ENCODE measurements at regions not wholly inside any gene's neighbourhood (a gene's known extent, or its start where the extent isn't known, plus 50 kb on each side); places are given as distances from the start of the nearest gene placed in this dataset.
"Not testable (repeated sequence)": the region's sequence is repeated elsewhere in the genome, so short reads cannot be mapped to it uniquely, and the experiment has no call there.

GRCh38 chr14:86943391-86944365, 1049.3 kb downstream of the GALC start:
- DNase-seq, result no peak

- DNase-seq, result no peak
These were observed 1050.0 kb downstream of the GALC start for GRCh38 chr14:86942936-86943335.

- no peak for DNase-seq
These were observed 1052.9 kb downstream of the GALC start for GRCh38 chr14:86940106-86940505.

DNA sequence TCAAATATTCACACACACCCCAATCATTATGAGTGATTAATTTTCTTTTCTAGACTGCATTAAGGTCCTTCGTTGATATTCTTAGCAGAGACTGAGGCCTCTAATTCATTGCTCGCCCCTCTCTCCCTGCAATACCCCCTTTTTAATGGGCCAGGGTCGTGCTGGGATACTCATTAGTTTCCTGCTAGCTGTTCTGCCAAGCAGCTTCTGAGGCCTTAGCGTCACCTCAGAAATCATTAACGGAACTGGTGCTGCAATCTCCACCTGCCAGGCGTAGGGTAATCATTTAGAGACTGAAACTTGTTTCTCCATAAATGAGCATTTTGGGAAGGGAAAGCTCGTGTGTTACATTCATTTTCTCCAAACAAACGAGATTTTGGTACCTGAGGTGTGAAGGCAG, 1054.7 kb downstream of the GALC start:
- no peak for DNase-seq

DNA sequence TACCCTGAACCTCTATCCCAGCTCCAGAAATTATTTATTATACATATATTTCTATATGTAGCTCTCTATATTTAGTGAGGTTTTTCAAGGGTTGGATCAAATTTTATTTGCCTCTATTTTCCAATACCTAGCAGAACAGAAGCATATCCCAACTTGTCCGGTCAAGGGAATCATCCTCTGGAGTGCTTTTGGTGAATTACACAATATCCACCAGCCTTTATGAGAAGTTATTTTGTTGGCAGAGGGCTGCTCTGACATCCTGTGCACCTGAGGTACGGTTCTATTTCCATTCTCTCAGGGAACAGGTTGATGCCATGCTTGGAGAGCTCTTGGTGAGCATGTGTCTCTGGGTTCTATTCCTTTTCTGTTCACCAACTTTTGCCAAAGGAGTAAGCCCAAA, 1056.4 kb downstream of the GALC start:
- DNase-seq, result no peak

DNA sequence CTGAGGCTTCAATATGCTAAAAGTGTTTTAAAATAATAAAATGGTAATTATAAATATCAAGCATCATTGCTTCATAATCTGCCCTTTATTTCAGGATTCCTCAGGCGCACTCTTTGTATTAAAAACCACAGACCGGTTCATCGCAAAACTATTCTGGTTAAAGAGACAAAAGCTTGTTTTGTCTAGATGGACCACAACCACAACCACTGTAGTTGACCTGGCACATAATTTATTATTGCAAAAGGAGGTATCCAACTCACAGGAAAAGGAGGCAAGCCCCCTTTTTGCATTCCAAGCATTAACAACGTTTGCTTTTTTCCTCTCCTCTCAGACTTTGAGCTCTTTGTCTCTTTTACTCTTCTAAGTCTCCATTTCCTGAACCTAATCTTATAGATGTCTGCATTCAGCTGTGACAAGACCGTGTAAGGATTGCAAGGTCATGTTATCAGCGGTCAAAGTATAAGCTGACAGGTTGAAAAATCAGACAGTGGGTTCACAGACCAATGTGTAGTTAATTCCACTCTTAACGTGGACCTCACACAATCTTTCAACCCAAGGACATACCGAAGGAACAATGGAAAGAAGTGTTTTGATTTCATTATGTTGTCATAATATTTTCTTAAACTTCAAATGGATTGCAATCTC, 1057.6 kb downstream of the GALC start:
- DNase-seq, result no peak

DNA sequence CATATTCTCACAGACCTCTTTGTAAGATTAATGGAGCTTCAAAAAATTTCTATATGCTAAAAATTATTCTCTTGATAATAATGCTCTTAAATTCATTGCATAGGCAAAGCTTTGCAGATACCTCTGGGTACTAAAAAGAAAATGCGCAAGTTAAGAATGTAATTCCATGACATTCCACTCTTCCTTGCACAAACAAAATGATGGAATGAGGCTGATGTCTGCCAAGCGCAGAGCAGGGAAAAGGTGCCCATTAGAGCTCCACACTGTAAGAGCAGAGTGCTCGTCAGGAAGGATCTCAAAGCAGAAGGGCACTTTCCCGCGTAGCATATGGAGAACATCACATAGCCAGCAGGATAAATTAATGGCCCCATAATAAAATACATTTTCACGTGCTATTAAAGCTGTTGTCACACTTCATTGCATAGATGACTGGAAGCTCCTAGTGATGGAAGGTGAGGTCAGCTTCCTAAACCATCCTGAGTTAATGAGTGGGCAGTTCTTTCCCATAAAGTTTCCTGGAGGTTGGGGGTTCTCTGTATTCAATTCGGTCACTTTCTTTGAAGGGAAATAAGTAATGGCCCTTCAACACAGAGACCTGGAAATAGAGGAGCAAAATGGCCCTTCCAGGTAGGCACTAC, 1058.9 kb downstream of the GALC start:
- no peak for DNase-seq

- no peak for DNase-seq
These were observed 1059.5 kb downstream of the GALC start for GRCh38 chr14:86933460-86933859.

DNA sequence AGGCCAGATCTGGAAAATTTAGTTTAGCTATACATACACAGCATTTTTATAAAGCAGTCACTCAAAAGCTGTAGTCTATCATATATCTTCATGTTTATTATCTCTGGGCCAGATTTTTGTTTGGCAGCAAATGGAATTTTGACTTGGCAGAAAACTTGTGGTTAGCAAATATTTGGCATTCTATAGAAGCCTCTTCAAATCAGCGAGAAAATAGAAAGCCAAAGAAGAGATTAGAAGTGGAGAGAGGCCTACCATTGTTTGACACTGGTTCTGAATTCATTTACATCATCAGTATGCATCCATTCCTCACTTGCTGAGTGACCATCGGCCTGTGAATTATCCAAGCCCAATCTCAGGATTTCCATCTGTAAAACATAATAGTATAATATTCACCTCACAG, 1077.6 kb downstream of the GALC start:
- DNase-seq, result no peak

DNA sequence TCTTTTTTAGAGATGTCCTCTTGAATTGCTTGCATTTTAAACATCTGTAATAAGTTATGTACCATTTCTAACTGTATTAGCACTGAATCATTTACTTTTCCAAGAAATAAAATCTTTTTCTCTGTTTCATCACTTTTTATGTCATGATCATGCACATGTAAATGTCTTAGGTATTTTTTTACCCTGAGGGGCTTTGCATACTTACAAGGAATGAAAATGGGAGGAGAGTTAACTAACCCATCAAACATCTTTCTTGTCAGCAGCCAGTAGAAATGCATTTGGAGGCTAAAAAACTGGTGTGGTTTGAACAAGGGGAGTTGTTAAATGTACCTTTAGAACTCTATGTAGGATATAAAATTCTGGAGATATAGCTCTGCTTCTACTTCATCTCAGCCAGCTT, 1080.3 kb downstream of the GALC start:
- DNase-seq, result no peak

- DNase-seq, result no peak
These were observed 1081.5 kb downstream of the GALC start for GRCh38 chr14:86911486-86911885.

GRCh38 chr14:86905386-86905926, 1087.5 kb downstream of the GALC start:
- DNase-seq, result not testable (repeated sequence)

- no peak for DNase-seq
These were observed 1090.6 kb downstream of the GALC start for GRCh38 chr14:86902176-86902950.

GRCh38 chr14:86897704-86898513, 1095.1 kb downstream of the GALC start:
- DNase-seq, result no peak

- DNase-seq, result no peak
These were observed 1095.8 kb downstream of the GALC start for GRCh38 chr14:86897224-86897623.

DNA sequence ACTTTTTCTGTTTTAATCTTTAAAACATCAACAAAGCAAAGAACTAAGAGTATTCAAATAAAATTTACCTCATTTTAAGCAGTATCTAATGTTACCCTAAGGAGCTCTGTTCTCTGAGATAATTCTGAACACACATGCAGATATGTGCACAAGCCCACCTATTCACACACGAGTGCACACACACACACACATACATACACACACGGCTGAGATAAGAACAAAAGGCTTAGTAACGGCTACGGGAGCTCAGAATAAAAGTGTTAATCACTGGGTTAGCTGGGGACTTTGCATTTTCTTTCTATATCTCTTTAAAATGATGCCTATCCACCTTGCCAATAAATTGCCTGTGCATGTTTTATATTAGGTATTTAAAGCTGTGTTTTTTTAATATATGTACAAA, 1096.3 kb downstream of the GALC start:
- no peak for DNase-seq

- DNase-seq, result no peak
These were observed 1100.6 kb downstream of the GALC start for GRCh38 chr14:86892152-86892956.

DNA sequence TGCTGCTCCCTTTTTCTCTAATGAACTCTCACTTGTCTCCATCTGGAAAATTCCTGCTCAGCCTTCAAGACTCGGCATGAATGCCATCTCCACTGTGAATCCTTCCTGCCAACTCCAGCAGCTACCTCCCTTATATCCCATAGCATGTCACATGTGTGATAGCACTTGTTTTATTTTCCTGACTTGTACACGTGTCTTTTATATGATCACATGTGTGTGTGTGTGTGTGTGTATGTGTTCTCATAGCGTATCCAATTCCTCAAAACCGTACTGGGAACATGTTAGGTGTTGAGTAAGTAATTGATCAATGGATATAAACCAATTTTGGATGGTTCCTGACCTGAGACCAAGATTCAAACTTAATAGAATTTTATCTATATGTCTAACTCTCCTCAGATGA, 1107.7 kb downstream of the GALC start:
- DNase-seq, result no peak

DNA sequence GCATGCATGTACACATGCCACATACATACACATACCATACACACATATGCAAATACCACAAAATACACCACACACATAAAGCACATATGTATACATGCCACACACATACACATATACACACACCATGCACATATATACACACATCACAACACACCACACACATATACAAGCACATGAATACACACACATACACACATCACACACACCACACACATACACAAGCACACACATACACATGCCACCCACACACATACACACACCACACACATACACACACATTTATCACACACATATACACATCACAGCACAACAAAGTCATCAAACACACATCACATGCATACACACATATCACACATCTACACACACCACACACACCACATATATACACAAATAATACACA, 1108.5 kb downstream of the GALC start:
- DNase-seq, result no peak

GRCh38 chr14:86882818-86883217, 1110.2 kb downstream of the GALC start:
- DNase-seq, result no peak

GRCh38 chr14:86865934-86866333, 1127.0 kb downstream of the GALC start:
- no peak for DNase-seq

All from NCI-H146 (cell line).